OCI-LY3 (cell line): ENCODE measurements at regions not wholly inside any gene's neighbourhood (a gene's known extent, or its start where the extent isn't known, plus 50 kb on each side); places are given as distances from the start of the nearest gene placed in this dataset.
"Not testable (repeated sequence)": the region's sequence is repeated elsewhere in the genome, so short reads cannot be mapped to it uniquely, and the experiment has no call there.

Source experiments
- CTCF ChIP-seq: fragments of 200-600, 300-600 bp; sonication (generic); IDR thresholded peaks from 2 replicates; pipeline ENCODE4 v1.5.1; 2014; ENCODE audit warnings: antibody characterized with exemption, low read length, low read depth
- EZH2phosphoT487 ChIP-seq: fragments of 200-600 bp; shearing (Covaris generic); IDR thresholded peaks from 2 replicates; pipeline ENCODE4 v1.6.1; 2018; ENCODE audit warnings: antibody characterized with exemption, mixed run types, low read depth

DNA sequence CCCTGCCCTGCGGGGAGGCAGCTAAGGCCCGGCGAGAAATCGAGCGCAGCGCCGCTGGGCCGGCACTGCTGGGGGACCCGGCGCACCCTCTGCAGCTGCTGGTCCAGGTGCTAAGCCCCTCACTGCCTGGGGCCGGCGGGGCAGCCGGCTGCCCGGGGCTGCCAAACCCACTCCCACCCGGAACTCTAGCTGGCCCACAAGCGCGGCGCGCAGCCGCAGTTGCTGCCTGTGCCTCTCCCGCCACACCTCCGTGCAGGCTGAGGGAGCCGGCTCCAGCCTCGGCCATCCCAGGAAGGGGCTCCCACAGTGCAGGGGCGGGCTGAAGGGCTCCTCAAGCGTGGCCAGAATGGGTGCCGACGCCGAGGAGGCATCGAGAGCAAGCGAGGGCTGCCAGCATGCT lies 249.9 kb downstream of the FGF9 start:
- TF ChIP-seq CTCF, EZH2phosphoT487: not testable (repeated sequence)
